Astrocyte (in vitro differentiated cells and primary cell): ENCODE measurements at regions not wholly inside any gene's neighbourhood (a gene's known extent, or its start where the extent isn't known, plus 50 kb on each side); places are given as distances from the start of the nearest gene placed in this dataset.

Experiments used
- CTCF ChIP-seq: IDR thresholded peaks from 2 replicates; pipeline ENCODE4 v1.5.1; 2011; ENCODE audit warnings: low read depth, mild to moderate bottlenecking, inconsistent platforms, low read length, moderate library complexity; ENCODE audit not compliant: insufficient read depth
- EZH2 ChIP-seq: IDR thresholded peaks from 2 replicates; pipeline ENCODE4 v1.6.1; 2012; ENCODE audit warnings: mild to moderate bottlenecking, low read length, inconsistent platforms; ENCODE audit not compliant: insufficient read depth

- TF ChIP-seq CTCF = no peak
- no peak for TF ChIP-seq EZH2
Measured at GRCh38 chr10:32156031-32156495, 99.8 kb upstream of the KIF5B start.
